Esophagus muscularis mucosa (tissue), 4 donors: ENCODE measurements at regions not wholly inside any gene's neighbourhood (a gene's known extent, or its start where the extent isn't known, plus 50 kb on each side); places are given as distances from the start of the nearest gene placed in this dataset.
"Not testable (repeated sequence)": the region's sequence is repeated elsewhere in the genome, so short reads cannot be mapped to it uniquely, and the experiment has no call there.

Experiments
- DNase-seq: peaks from one replicate; pipeline ENCODE4 v3.0.0-alpha.2; 2017; ENCODE audit errors: extremely low spot score
- H3K27ac ChIP-seq, 4 donors: fragments of 200-600 bp; sonication (generic); replicated peaks in 1 of 4; 1 replicate in 3 of 4; 2 replicates in 1 of 4; pipeline ENCODE4 v1.5.1; 2016 to 2019; ENCODE audit warnings: mild to moderate bottlenecking in 1 of 4
- H3K27me3 ChIP-seq, 4 donors: fragments of 200-600 bp; sonication (generic); one replicate each; pipeline versions ENCODE4 v1.5.1 to v1.6.0; 2016 to 2019
- H3K36me3 ChIP-seq, 4 donors: fragments of 200-600 bp; sonication (generic); one replicate each; pipeline ENCODE4 v1.5.1; 2016 to 2019
- H3K4me1 ChIP-seq, 4 donors: fragments of 200-600 bp; sonication (generic); one replicate each; pipeline ENCODE4 v1.5.1; 2016 to 2019
- H3K4me3 ChIP-seq, 4 donors: fragments of 200-600 bp; sonication (generic); 1 replicate in 2 of 4; 2 replicates in 2 of 4; pipeline ENCODE4 v1.5.1; 2016 to 2019; ENCODE audit warnings: mild to moderate bottlenecking in 4 of 4, moderate library complexity in 1 of 4
- H3K9me3 ChIP-seq, 4 donors: fragments of 200-600 bp; sonication (generic); 1 replicate in 3 of 4; 2 replicates in 1 of 4; pipeline ENCODE4 v1.5.1; 2016 to 2019
- CTCF ChIP-seq, 3 experiments: fragments of 200-600 bp in 2 of 3; fragments of 450-650 bp in 1 of 3; sonication (generic) in 2 of 3; IDR thresholded peaks; one replicate each; pipeline ENCODE4 v1.5.1; 2017 to 2019; ENCODE audit warnings: antibody characterized with exemption in 3 of 3, mild to moderate bottlenecking in 2 of 3, moderate library complexity in 1 of 3
- EP300 ChIP-seq: sonication (generic); formaldehyde crosslinking; IDR thresholded peaks from one replicate; pipeline ENCODE4 v1.6.1; 2017; ENCODE audit warnings: antibody characterized with exemption
- POLR2A ChIP-seq: fragments of 450-650 bp; IDR thresholded peaks from one replicate; pipeline ENCODE4 v1.6.1; 2017; ENCODE audit warnings: antibody characterized with exemption, moderate library complexity, mild to moderate bottlenecking, low read depth
- POLR2AphosphoS5 ChIP-seq, 2 donors: sonication (generic); formaldehyde crosslinking; IDR thresholded peaks; one replicate each; pipeline ENCODE4 v1.6.1; 2017; ENCODE audit warnings: antibody characterized with exemption in 2 of 2
- WGBS: methylation state at CpG from one replicate; pipeline ENCODE4 v1.1.5; 2018; 5-methylcytosine and 5-hydroxymethylcytosine counted together
- intact Hi-C: fragments of 100-400 bp; cut with DNase I; formaldehyde crosslinking; loops from one replicate; pipeline ENCODE4 v1.15.1; 2023

DNA sequence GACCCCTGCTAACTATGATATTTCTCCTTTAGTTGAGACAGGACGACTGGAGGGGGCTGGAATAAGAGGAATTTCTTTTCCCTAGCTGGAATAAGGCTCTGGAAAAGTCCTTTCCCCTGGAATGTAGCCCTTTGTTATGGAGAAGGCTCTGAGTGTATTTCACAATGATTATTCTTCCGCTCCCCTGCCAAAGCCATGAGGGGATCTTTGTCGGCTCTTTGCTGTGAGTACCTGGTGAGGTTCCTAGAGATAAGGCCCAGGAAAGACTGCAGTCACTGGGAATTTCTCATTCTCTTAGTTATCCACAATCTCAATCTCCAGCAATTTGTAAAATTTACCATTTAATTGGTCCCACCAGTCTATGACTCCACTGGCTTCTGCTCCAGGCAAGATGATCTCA is 340.2 kb upstream of the HNRNPA3 start:
- 83% methylated on average over 3 of the region's 3 CpGs for WGBS
- H3K9me3 ChIP-seq = peaks cover 0 to 18% (median 0%) of the 10 kb centered on the region in 4 donors
- H3K36me3 ChIP-seq = no peaks in the 10 kb centered on the region
- TF ChIP-seq CTCF (IDR thresholded peaks at IDR 0.05) (no peak), POLR2A (no peak)
- intact Hi-C loops = no loop called here
- H3K27ac ChIP-seq = no peak overlapping the region
- H3K4me1 ChIP-seq = no peaks in the 10 kb centered on the region
- H3K4me3 ChIP-seq = no peak overlapping the region
- no peak for DNase-seq
- no peaks in the 10 kb centered on the region for H3K27me3 ChIP-seq

DNA sequence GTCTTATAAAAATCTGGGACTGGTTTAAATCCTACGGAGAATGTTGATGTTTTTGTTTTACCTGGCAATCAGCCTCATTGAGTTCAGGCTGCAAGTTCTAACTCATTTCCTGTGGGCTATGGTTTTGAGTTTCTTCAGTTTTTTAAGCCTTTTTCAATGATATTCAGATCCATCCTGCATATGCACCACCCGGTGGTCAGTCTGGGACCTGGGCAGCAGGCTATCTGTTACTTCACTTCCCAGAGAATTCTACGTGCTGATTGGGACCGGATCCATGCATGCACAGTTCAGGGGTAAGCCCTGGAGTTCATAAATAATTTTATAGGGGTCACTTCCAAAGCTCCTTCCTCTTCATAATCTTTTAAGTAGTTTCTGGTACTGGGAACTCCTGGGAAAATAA is 339.2 kb upstream of the HNRNPA3 start:
- TF ChIP-seq CTCF (IDR thresholded peaks at IDR 0.05) (no peak), POLR2A (no peak), POLR2AphosphoS5 (IDR thresholded peaks at IDR 0.05) (no peak), EP300 (no peak)
- no peak for DNase-seq
- Histone ChIP-seq H3K4me1 (no peaks in the 10 kb centered on the region), H3K4me3 (no peak overlapping the region), H3K27me3 (no peaks in the 10 kb centered on the region), H3K36me3 (no peaks in the 10 kb centered on the region), H3K27ac (no peak overlapping the region), H3K9me3 (peaks cover 0 to 18% (median 0%) of the 10 kb centered on the region in 4 donors)
- intact Hi-C loops = no loop called here
- WGBS = 59% methylated on average over 4 of the region's 4 CpGs

DNA sequence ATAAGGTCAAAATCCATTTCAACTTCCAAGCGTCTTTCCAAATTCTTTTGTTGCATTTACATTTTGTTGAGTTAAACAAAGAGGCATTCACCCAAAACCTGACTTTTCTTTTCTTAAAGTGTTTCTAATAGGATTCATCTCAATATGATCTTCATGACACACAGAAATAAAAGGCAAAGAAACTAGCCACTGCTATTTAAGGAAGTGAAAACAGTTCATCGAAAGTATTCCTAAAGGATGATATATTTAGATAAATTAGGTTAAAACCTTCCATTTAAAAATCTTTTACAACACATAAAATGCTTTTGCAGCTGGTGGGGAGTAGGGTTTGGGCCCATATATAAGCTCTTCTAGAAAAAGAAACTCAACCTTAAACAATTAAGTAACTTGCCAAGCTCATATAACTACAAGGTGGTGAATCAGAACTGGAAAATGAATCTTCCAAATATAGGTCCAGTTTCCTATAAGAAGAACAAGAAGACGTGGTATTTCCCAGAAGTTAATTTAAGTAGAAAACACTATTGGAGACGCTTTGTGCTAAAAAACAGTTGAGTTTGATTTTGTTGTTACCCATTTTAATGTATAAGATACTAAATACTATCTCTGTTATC is 336.0 kb upstream of the HNRNPA3 start:
- TF ChIP-seq POLR2A (no peak), CTCF (IDR thresholded peaks at IDR 0.05) (no peak), POLR2AphosphoS5 (IDR thresholded peaks at IDR 0.05) (no peak), EP300 (no peak)
- WGBS = 74% methylated on average over 4 of the region's 4 CpGs
- H3K4me3 ChIP-seq = no peak overlapping the region
- intact Hi-C loops = no loop called here
- H3K27me3 ChIP-seq = no peaks in the 10 kb centered on the region
- H3K36me3 ChIP-seq = no peaks in the 10 kb centered on the region
- peaks cover 0 to 10% (median 0%) of the 10 kb centered on the region in 4 donors for H3K9me3 ChIP-seq
- no peak overlapping the region for H3K27ac ChIP-seq
- no peak for DNase-seq
- H3K4me1 ChIP-seq = no peaks in the 10 kb centered on the region

DNA sequence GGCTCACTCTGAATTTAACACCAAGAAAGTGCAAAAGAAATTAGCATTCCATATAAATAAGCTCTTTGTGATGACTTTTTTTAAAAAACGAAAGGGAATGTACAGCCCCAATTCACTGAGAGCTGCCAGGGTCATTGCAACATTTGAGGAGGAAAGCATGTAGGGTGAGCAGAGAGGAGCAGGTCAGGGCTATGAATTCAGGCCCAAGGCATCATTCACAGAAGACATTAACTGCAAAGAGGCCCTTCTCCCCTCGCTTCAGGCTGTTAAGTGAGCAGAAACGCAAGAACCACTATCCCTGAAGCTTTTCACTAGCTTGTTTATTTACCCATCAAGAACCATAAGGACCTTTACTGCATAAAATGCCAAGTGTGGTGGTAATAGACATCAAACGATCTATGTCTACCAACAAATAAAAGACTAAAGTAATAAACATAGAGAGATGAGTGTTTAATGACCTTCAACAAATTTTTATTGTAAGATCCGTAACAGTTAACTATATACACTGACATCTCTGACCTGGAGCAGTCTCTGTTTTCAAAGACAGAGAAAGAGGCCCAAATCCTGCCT is 333.1 kb upstream of the HNRNPA3 start:
- Histone ChIP-seq H3K36me3 (no peaks in the 10 kb centered on the region), H3K27ac (no peak overlapping the region), H3K4me1 (no peaks in the 10 kb centered on the region), H3K9me3 (no peaks in the 10 kb centered on the region), H3K27me3 (no peaks in the 10 kb centered on the region), H3K4me3 (no peak overlapping the region)
- intact Hi-C loops = no loop called here
- 60% methylated on average over 5 of the region's 5 CpGs for WGBS
- DNase-seq = no peak
- TF ChIP-seq CTCF (IDR thresholded peaks at IDR 0.05) (no peak), EP300 (no peak), POLR2A (no peak), POLR2AphosphoS5 (IDR thresholded peaks at IDR 0.05) (no peak)

GRCh38 chr2:176882045-176882444 is 330.5 kb upstream of the HNRNPA3 start:
- H3K27me3 ChIP-seq, H3K27ac ChIP-seq, H3K4me3 ChIP-seq, intact Hi-C loops, H3K36me3 ChIP-seq, DNase-seq, H3K9me3 ChIP-seq, H3K4me1 ChIP-seq: not testable (repeated sequence)
- WGBS = 67% methylated on average over 1 of the region's 1 CpG
